ENCODE measurements at regions not wholly inside any gene's neighbourhood (a gene's known extent, or its start where the extent isn't known, plus 50 kb on each side); places are given as distances from the start of the nearest gene placed in this dataset.

DNA sequence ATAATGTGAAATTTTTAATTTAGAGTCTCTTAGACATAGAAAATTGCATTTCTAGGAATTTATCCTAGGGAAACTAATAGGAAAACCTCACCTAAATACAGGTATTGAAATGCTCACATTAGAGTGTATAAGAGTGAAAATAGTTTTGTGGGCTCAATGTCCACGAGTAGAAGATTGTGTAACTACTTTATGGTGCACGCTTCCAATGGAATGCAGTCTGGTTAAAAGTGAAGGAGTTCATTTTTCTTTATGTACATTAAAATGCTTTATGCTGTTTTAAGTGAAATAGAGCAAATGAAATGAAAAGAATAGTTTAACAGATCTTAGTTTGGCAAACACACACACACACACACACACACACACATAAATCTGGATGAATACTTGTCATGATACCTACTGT is 278.2 kb downstream of the USP25 start:
- no peak for DNase-seq (ENCODE audit: low read depth in 4 of 4, low spot score in 2 of 4)

DNA sequence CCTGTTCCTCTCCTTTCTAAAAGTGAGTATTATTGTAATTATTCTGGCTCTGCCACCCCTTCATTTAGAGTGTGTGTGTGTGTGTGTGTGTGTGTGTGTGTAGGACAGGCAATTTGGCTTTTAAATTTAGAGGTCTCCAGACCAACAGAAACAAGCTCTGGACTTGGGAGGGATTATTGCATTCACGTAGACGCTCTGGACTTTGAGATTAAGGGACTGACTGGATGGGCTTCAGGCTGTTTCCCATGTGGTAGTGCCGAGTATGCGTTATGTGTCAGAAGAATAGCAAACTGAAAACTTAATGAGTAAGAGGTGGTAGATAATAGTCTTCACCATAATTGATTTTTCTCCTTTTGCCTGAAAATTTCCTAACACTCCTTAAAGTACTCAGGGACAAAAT is 281.9 kb downstream of the USP25 start:
- no peak for DNase-seq (ENCODE audit: low read depth in 4 of 4, low spot score in 2 of 4)

DNA sequence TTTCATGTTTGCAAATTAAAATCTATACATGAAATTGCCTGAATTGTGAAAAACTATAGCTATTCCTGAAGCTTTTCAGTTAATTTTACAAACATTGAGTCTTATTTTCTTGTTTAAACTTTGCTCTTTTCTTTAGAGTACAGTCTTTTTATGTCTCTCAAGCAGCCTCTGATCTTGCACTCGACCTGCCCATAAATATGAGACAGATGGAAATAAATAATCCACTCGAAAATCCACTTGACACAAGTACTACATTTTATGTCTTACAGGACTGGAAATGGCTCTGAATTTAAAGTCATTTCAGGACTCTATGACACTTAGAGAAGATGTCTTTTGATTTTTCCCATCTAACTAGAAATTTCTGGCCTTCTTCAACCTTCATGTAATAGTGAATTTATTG is 283.8 kb downstream of the USP25 start:
- DNase-seq (ENCODE audit: low read depth in 4 of 4, low spot score in 2 of 4), result no peak

DNA sequence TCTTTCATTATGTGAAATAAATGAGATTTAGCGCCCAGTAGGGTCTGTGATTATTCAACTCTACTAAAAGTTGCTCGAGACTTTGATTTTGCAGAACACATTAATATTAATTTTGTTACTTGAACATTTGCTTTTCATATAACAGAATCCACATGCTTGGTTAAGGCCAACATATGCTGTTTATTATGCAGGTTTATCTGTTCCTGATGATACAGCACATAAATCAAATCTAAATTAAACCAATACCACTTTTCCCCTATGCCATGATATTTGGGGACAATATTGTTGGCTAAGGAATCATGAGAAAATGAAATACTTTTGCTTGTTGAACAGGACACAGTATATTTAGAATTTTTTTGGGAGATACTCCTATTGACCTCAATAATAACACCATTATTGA is 291.1 kb downstream of the USP25 start:
- DNase-seq (ENCODE audit: low read depth in 4 of 4, low spot score in 2 of 4), result no peak

DNA sequence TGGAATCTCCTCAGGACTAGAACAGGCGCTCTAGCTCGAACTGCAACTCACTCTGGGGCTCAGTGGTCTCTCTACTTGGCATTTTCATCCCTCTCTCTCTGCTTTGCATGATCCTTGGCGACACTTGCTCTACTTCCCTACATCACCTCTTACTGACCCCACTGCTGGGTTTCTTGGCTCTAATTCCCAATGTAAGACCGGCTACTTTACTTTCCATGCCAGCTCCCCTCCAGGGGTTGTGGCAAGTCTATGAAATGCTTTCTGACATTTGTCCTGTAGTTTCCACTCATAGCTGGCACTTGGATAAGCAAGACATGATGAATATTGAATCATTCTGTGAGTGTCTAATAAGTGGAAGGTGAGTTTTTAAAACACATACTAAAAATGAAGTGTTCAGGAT is 292.3 kb downstream of the USP25 start:
- DNase-seq (ENCODE audit: low read depth in 4 of 4, low spot score in 2 of 4), result no peak

DNA sequence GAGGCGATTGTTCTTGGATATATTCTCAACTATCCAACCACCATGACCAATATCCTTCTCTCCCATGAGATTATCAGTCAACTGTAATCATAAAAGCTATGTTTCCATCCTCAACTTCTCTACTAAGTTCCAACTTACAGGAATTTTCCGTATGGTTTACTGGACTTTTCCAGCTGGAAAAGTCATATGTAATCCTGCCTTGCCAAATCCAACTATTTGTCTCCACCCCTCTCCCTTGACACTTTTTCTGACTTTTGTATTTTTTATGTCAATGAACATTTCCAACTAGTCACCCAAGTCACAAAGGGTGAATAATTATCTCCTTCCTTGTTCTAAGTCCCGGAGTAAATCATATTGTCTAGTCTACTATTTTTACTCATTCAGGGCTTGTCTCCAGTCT is 293.1 kb downstream of the USP25 start:
- DNase-seq (ENCODE audit: low read depth in 4 of 4, low spot score in 2 of 4), result no peak

DNA sequence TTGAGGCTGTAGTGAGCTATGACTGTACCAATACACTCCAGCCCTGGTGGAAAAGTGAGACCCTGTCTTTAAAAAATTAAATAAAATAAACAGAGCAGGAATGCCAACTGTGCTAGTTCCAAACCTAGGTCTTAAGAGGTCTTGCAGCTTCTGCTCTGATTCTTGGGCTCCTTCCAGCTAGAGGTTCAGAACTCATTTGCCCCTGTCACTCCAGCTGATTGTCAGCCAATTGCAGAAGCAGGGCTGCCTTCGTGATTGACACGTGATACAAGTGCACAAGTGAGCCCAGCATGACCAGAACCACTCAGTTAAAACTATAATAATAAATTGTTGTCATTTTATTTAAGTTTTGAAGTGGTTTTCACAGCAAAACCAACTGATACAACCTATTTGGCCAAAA is 298.4 kb downstream of the USP25 start:
- no peak for DNase-seq (ENCODE audit: low read depth in 4 of 4, low spot score in 2 of 4)

DNA sequence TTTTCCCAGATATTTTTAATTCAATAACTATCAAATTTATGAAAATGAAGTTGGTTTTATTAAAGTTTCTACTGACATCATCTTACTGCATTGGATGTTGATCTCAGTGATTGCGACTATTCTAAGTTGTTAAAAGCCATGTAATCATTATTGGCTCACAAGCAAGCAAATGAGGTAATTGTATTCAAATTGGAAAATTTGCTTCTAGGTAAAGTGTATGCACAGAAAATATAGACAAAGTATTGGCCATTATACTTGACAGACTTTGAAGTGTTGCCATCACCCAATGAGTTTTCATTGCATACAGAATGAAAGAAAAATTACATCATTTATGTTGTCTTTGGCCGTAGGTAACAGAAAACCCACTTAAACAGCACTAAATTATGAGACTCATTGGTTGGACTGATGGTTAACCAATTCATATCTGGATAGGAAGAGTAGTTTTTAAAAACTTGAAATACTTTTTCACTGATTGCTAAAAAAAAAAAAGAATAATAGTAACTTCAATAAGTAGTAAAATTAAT is 299.2 kb downstream of the USP25 start:
- DNase-seq (ENCODE audit: low read depth in 4 of 4, low spot score in 2 of 4), result no peak

DNA sequence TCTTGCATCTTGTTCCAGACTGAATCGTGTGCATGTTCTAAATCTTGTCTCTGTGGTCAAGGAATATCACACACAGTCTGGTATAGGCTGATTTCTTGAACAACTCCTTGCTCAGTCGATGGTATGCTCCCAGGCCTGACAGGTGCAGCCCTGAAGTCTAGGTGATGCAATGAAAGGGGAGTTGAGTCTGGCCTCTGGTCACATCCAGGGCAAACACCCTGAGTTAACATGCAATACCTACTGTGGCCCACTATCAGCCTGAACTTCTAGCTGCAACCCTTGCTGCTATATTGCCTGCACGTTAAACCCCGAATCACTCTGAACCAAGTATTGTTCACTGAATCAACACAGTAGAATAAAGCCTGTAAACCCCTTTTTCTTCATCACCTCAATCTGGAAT is 303.4 kb downstream of the USP25 start:
- no peak for DNase-seq (ENCODE audit: low read depth in 4 of 4, low spot score in 2 of 4)

DNA sequence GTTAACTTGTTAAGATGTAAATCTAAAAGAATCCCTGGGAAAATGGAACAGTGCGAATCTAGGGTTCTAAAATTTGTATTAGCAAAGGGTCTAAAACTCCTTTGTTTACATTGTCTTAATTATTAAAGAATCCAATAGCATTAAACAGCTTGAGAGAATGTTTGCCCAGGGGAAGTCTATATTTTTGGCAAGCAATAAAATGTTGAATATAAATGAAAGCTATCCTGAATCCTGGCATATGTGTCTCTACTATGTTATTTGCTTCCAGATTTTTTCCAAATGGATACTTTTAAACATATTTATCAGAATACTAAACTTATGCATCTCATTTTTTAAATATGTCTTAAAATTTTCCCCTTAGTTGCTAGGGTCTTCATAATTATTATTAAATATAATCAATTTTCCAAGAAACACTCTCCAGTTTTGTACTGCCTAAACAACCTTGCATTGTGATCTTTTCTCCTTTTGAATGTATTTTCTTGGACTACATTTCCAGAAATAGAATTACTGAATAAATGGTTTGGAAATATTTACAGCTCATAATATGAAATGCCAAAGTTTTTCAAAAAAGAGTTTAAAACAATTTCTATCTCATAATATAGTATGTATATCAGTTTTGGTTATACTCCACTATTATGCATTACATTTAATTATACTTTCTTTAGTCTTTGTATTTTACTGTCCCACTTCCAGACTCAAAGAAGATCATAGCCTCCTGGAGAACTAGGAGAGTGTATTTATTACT is 304.8 kb downstream of the USP25 start:
- no peak for DNase-seq (ENCODE audit: low read depth in 4 of 4, low spot score in 2 of 4)

DNA sequence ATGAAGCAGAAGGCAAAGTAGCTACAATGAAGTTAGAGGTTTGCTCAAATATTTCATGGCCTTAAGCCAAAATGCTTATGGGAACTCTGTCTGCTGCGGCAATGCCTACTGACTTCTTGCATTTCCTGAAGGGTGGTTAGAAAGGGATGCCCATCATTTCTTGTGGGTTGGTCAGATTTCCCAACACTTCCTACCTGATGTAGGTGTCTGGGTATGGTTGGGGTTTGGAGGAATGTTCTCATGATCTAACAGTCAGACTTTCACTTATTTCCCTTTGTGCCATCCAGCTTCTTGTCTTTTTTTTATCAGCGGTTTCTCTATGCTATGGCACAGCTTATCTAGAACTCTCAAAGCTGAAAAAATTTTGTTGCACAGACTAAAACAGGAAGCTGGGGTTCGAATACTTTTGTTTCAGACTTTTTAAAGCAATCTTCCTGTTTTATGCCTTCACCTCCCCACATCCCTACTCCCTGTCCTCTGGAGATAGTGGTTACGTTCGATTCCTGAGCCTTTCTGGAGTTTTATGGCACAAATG is 307.7 kb downstream of the USP25 start:
- no peak for DNase-seq (ENCODE audit: low read depth in 4 of 4, low spot score in 2 of 4)

DNA sequence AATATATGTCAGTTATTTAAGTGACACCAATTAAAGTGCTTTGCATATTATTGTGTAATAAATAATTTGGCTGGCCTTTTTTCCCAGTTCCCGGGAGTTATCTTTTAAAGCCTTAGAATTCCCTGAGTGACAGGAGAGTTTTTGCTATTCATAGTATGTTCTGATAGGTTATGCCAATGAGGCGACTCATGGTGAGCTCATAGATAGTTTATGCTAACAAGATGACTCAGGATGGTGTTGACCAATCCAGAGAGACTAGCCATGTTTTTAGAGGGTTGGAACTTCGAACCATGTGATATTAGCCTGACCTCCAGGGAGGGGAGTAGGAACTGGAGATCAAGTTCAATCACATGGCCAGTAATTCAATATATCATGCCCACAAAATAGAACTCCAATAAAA is 310.8 kb downstream of the USP25 start:
- DNase-seq (ENCODE audit: low read depth in 4 of 4, low spot score in 2 of 4), result no peak

DNA sequence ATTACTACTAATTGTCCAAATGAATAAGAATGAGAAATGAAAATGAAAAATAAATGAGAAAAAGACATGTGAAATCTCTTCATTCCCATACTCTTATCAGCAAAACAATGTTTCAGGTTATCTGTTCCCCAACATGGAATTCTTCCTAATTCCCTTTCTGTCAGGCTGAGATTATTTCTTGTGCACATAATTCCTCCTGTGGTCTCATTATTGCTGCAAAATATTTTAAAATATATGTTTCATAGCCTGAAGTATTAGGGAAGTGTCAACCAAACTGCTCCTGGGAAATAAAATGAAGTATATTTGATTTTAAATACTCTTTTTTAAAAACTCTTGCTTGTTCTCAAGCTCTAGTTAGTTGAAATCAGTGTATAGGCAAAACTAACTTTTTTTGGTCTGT is 314.9 kb downstream of the USP25 start:
- no peak for DNase-seq (ENCODE audit: low read depth in 4 of 4, low spot score in 2 of 4)

DNA sequence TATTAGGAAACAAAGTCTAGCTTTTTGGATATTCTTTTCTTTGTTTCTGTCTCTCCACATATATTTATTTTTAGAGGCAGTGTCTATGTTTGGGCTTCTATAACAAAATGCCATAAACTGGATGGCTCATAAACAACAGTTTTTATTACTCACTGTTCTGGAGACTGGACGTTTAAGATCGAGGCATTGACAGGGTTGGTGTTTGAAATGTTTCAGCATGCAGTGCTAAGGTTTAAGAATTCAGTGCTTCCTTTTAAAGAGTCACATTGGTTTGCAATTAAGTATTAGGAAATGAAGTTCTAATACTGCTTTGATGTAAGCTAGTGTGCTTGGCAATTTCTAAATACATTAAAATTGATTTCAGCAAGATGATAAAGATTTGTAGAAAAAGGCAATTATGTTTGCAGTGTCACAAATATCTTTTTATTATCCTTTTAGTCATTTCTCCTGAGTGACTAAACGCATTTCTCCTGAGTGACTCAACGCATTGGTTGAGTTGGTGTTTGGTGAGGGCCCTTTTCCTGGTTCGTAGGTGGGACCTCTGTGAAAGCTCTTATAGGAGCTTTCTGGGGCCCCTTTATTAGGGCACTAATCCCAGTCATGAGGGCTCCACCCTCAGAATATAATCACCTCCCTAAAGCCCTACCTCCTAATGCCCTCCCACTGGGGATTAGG is 317.0 kb downstream of the USP25 start:
- no peak for DNase-seq (ENCODE audit: low read depth in 4 of 4, low spot score in 2 of 4)

DNA sequence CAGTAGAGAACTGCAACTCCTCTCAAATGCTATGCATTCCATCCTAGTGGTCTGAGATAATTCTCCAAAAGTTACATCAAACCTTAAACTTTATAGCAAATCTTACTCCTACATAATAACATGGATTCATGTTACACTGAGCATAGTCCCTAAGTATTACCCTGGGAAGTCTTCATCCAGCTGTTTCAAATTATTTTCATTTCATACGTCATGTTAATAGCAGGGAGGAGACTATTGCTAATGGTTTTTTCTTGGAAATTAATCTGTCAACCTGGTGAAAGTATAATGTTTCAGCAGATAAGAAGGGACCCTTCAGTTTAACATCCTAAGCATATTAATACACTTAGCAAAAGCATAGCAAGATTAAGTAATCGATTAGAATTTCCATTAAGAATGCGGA is 318.1 kb downstream of the USP25 start:
- peak in 1 of 4 donors; percentile 28 for DNase-seq (ENCODE audit: low read depth in 4 of 4, low spot score in 2 of 4)

DNA sequence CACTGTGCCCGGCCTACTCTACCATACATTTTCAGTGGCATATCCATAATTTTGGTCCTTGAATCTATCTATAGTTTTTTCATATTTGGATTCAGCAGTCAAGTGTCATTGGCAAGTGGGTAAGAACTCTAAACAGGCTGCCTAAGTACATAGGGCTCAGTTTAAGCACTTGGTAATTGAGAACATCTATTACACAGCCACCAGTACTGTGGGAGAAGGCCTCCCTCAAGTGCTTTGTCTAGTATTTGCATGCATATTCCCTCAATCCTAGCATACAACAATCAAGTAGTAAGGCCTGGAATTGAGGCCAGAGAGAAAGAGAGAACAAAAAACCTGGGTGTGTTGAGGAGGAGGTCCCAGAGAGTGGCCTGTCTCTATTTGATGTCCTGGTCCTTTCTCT is 325.2 kb downstream of the USP25 start:
- no peak for DNase-seq (ENCODE audit: low read depth in 4 of 4, low spot score in 2 of 4)

DNA sequence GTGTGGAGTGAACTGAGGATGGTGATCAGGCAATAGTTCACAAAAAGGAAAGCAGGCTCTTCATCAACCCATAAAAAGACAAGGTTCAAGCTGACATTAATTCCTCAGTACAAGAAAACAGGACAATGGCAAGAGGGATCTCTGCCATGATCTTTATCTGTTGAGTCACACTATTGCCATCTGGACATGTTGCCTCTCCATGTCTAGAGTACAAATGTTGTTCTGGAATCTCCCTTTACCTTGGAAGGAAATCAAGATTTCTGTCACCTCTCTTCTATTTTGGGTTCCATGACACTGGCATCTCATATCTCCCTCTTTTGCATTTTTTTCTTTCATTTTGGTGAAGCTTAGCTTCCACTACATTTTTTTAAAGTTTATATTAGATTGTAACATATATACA is 329.1 kb downstream of the USP25 start:
- DNase-seq (ENCODE audit: low read depth in 4 of 4, low spot score in 2 of 4), result no peak

DNA sequence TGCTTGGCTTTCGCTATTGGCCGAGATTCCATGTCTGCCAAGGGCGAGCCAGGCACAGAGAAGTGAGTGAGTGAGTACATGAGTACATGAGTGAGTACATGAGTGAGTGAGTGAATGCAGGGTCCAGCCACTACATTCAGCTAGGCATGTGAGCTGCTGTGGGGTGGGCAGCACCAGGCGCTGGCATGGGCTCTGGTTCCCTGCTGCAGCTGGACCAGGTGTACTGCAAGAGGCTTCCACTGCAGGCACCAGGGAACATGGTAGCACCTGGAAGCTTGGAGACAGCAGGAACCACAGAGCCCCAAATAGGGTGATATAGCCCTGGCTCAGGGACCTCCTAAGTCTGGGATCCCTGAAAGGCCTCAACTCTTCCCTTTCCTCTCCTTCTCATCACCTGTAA is 330.2 kb downstream of the USP25 start:
- no peak for DNase-seq (ENCODE audit: low read depth in 4 of 4, low spot score in 2 of 4)

DNA sequence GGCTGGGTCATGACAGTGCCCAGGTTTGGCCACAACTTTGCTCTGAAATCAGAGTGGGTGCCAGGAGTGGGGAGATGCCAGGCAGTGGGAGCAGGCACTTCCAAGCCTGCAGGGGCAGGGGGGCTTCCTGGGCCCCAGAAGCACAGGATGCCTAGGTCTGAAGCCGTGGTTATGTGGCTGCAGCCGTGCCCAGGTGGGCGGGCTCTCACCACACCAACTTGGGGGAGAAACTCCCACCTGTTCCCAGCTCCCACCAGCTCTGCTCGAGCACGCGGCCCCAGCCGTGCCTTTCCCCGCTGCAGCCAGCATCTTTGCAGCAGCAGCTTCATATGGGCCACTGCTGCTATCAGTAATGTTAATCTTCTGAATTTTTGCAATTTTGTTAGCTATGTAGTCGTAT is 331.4 kb downstream of the USP25 start:
- DNase-seq (ENCODE audit: low read depth in 4 of 4, low spot score in 2 of 4), result no peak

DNA sequence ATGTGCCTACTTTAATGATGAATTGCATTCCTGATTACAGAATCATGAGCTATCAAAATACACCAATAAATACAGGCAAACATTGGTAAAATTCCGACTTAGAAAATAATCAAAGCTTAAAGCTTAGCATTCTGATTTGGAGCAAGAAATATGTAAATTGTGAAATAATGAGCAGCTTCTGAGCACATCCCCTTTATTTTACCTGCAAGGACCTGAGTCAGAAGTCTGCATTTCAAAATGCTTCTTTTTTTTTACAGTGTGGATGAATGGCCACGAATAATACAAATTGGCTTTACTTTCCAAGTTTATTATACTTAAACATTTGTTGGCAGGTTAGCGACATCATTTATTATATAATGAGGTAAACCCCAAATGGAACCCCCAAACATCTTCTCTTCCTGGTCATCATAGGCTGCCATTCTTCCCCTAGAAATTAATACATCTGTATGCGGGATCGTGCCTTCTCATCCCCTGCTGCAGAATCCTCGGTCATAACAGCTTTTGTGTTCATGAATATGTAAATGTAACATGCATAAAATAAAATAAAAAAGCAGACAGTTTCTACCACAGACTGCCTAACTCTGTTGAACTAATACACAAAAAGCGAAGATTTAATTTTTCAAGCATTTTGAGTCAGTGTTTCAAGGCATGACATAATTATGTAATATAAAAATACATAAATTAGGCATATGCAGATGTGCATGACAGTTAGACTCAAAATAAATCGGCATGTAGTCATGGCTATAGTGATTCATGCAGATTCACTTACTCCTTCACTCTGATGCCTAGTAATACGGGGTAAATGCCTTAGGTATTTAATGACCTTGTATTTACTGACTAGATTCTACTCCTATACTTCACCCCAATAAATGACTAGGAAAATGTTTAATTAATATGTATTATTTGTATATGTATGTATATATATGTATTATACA is 339.7 kb downstream of the USP25 start:
- no peak for DNase-seq (ENCODE audit: low read depth in 4 of 4, low spot score in 2 of 4)

DNA sequence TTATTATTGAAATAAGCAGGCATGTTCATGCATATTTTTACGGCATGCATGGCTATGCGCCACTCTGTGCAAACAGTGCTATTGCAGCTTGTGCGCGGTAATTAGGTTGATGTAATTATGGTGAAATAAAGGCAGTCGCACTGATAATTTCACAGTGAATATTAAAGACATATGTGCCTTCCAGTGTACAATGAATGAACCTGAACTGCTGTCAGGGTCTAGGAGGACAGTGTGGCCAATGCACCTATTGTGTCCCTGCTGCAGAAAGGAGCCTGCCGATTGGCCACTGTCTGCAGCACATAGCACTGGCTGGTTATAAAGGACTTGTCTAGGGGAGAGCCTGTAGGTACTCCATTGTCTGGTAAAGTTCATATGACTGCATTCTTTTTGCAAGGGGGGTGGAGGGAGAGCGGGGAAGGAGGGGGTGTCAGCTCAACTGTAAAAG is 340.4 kb downstream of the USP25 start:
- DNase-seq (ENCODE audit: low read depth in 4 of 4, low spot score in 2 of 4), result no peak
